Left cardiac atrium (tissue), 4 donors: ENCODE measurements at regions not wholly inside any gene's neighbourhood (a gene's known extent, or its start where the extent isn't known, plus 50 kb on each side); places are given as distances from the start of the nearest gene placed in this dataset.
"Not testable (repeated sequence)": the region's sequence is repeated elsewhere in the genome, so short reads cannot be mapped to it uniquely, and the experiment has no call there.

ENCODE experiments used
- ATAC-seq, 2 donors: fragments of 200-7000 bp; cut with Tn5 transposase; one replicate each; pipeline ENCODE4 v1.9.1; 2020; ENCODE audit warnings: mild to moderate bottlenecking in 2 of 2, moderate library complexity in 2 of 2
- DNase-seq: peaks from one replicate; pipeline ENCODE4 v3.0.0-alpha.2; 2020
- intact Hi-C, 2 donors: fragments of 100-400 bp; cut with DNase I; formaldehyde crosslinking; loops; one replicate each; pipeline versions ENCODE4 v1.14.1 to v1.15.1; 2022 to 2023
- donor health status: DM: no; HTN: yes; CAD: no.
- donor health status: DM: no; HTN: yes; CAD: no; lungs with severe emphysema.
- donor health status: DM: yes; HTN: yes; CAD: no.
- donor health status: Dilated cardiomyopathy.

DNA sequence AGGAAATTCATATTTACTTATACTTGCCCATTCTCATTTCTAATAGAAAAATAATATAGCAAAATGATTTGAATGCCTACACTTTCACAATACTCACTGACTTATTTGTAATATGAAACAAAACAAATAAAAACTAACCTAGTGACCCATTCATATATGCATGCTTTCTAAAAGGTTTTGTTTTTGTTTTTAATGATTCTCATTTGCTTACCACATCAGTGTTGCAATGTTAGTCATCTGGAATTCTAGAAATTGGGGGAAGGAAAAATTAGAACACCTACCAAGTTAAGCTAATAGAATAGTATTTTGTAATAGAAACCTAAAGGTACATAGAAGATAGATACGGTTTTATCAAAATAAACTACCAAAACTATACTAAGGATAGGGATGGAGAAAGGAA, 214.1 kb upstream of the CNTN6 start:
- DNase-seq, result no peak
- no peak for ATAC-seq
- intact Hi-C loops, result no loop called here

- no peak for ATAC-seq
- DNase-seq, result no peak
- intact Hi-C loops, result no loop called here
Measured at GRCh38 chr3:880371-880770, 212.5 kb upstream of the CNTN6 start.

DNA sequence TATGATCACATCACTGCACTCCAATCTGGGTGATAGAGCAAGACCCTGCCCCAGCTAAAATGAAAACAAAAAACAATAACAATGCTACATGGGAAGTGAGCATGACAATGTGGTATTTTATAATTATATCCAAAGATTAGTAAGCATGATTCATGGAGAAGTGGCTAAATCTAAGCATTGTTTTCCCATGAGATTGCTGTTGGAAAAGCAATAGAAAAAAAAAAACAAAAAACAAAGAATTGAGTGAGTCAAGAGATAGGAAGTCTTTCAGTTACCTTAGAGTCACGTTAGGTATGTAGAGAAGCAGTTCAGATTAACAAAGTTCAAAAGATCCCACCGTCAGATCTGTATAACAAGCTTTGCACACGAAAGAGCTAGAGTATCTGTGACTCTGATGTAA, 210.3 kb upstream of the CNTN6 start:
- no peak for ATAC-seq
- intact Hi-C loops, result no loop called here
- DNase-seq, result no peak

GRCh38 chr3:901953-902778, 190.7 kb upstream of the CNTN6 start:
- intact Hi-C loops, result no loop called here
- ATAC-seq (no peak), DNase-seq (no peak)

GRCh38 chr3:905217-905616, 187.6 kb upstream of the CNTN6 start:
- DNase-seq, result no peak
- no peak for ATAC-seq
- intact Hi-C loops, result no loop called here

DNA sequence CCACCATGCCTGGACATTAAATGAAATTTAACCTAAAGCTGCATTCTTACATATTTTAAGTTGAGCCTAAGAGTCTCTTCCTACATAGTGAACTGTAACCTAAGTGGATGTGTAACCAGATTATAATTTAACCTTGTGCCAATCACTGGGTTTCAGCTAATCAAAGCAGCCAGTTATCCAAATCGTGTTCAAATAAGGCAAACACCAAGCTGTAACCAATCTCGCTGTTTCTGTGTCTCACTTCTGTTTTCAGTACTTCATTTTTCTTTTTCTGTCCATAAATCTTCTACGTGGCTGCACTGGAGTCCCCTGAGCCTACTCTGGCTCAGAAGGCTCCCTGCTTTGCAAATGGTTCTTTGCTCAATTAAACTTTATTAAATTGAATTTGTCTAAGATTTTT, 186.1 kb upstream of the CNTN6 start:
- no peak for ATAC-seq
- no peak for DNase-seq
- intact Hi-C loops, result no loop called here

DNA sequence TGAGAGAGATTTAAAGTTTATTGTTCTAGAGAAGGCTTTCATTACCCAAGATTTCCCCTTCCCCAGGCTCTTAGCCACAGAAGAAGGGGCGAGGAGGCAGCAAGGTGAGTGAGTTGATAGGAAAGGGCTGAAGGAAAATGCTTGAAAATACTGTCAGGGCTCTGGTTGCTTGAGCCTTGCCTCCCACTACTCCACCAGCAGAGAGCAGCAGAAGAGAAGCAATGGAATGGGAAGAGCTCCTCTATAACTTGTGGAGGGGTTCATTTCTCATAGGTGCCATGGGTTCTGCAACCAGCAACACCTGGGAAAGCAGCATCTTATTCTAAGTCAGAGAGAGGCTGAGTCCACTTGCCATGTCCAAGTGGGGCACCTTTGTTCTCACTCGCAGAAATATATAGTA, 184.0 kb upstream of the CNTN6 start:
- DNase-seq (no peak), ATAC-seq (no peak)
- intact Hi-C loops, result no loop called here

DNA sequence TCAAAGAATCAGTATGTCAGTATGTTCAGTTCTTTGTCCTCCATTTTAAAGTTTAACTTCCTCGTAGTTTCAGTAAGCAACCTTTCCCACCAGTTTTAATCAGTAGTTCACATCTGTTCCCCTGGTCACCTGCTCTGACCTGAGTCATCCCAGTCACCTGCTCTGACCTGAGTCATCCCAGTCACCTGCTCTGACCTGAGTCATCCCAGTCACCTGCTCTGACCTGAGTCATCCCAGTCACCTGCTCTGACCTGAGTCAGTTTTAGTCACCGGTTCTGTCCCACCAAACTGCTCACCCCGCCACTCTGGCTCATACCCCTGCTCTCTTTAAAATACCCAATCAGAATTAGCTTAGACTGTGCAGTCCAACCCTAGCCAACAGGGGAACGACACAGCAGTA, 180.1 kb upstream of the CNTN6 start:
- intact Hi-C loops, DNase-seq, ATAC-seq: not testable (repeated sequence)

GRCh38 chr3:923161-923910, 169.5 kb upstream of the CNTN6 start:
- intact Hi-C loops, result no loop called here
- no peak for ATAC-seq
- DNase-seq, result no peak

- ATAC-seq (no peak), DNase-seq (no peak)
- intact Hi-C loops, result no loop called here
Measured at GRCh38 chr3:930866-931265, 162.0 kb upstream of the CNTN6 start.

- ATAC-seq, result no peak
- DNase-seq, result no peak
- intact Hi-C loops, result no loop called here
Measured at GRCh38 chr3:933326-933725, 159.5 kb upstream of the CNTN6 start.

DNA sequence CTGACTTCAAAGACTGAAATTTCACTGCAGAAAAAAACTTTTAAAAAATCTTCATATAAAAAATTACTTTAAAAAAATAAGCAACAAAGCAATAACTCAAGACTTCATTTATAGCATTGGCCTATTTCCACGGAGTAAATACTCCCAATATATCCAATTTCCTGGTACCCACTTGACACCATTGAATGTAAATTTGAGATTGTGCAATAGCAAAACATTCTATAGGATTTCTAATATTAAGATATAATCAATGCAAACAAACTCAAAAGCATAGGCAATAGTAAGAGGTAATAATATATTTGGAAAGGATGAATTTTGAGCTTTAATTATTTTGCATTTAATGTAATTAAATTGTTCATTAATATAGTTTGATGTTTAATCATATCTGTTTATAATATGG, 148.0 kb upstream of the CNTN6 start:
- intact Hi-C loops, result no loop called here
- ATAC-seq, result no peak
- DNase-seq, result no peak

GRCh38 chr3:945738-946137, 147.1 kb upstream of the CNTN6 start:
- intact Hi-C loops, result no loop called here
- no peak for ATAC-seq
- no peak for DNase-seq

- intact Hi-C loops, result no loop called here
- DNase-seq (no peak), ATAC-seq (no peak)
Measured at GRCh38 chr3:952906-953305, 139.9 kb upstream of the CNTN6 start.

GRCh38 chr3:963255-963654, 129.6 kb upstream of the CNTN6 start:
- ATAC-seq, result no peak
- DNase-seq, result no peak
- intact Hi-C loops, result no loop called here

DNA sequence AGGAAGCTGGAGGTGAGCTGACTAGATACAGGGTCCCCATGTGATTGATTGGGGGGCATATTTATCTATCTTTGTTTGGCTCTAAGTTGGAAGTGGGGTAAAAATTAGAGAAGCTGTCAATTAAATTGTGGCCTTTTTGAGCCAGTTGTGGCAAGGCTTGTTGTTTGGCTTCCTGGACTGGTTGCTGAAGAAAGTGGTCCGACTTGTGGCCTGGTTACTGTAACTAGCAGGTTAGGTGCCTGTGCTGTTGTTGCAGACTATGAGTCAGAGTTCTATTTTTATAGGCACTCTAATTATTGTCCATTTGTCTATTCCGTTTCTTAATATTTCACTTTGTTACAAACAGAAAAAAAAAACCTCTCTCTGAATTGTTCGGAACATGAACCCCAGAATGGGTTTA, 129.1 kb upstream of the CNTN6 start:
- DNase-seq (no peak), ATAC-seq (no peak)
- intact Hi-C loops, result no loop called here

DNA sequence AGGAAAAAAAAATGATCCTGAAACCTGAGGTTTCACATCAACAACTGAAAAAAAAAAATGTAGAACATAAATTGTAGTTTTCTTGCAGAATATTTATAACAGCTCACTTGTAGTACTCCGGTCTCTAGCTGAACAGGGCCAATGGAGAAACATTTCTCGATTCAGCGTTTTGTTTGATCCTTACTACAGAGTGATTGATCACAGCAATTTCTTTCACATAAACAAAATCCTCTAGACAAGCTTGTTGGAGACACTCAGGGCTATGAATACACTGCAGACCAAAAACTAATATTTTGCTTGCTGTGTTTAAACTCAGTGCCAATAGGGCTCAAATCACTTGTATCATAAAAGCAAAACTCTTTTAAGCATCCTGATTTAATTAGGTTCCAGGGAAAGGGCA, 127.0 kb upstream of the CNTN6 start:
- ATAC-seq, result no peak
- intact Hi-C loops, result no loop called here
- no peak for DNase-seq

- intact Hi-C loops, result no loop called here
- no peak for DNase-seq
- no peak for ATAC-seq
Measured at GRCh38 chr3:966341-966740, 126.5 kb upstream of the CNTN6 start.

DNA sequence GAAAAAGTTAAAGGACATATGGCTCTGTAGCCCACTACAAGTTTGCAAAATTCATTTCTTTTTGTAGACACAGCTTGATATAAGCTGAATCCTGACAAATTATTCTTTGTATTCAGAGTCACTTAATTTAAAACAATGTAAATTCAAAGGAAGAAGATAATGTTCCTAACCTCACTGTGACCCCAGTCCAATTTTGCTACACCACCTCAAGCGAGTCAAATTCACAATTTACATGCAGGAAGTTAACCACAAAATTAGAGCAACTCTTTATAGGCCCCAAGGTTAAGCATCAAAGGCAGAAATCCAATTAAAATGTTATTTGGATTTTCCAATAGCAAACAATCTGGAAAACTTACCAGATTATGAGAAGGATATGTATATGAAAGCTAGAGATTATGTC, 119.5 kb upstream of the CNTN6 start:
- intact Hi-C loops, result no loop called here
- ATAC-seq (no peak), DNase-seq (no peak)

GRCh38 chr3:976006-976405, 116.8 kb upstream of the CNTN6 start:
- intact Hi-C loops, result no loop called here
- no peak for DNase-seq
- no peak for ATAC-seq

- intact Hi-C loops, result no loop called here
- DNase-seq (no peak), ATAC-seq (no peak)
Measured at GRCh38 chr3:981156-981555, 111.7 kb upstream of the CNTN6 start.
